ENCODE measurements at regions not wholly inside any gene's neighbourhood (a gene's known extent, or its start where the extent isn't known, plus 50 kb on each side); places are given as distances from the start of the nearest gene placed in this dataset.

GRCh38 chr5:82806513-82806912 is 270.7 kb downstream of the TMEM167A start (continued):
- no peak for TF ChIP-seq THAP12 (CRISPR knock-in tag; IDR thresholded peaks at IDR 0.05)
- no peak for TF ChIP-seq STAG1 (CRISPR knock-in tag; IDR thresholded peaks at IDR 0.05; ENCODE audit: borderline replicate concordance)
- no peak for TF ChIP-seq C11orf30 (IDR thresholded peaks at IDR 0.05; ENCODE audit: low read depth)
- no peak for TF ChIP-seq ZNF511 (CRISPR knock-in tag; IDR thresholded peaks at IDR 0.05)
- TF ChIP-seq MTA1 (IDR thresholded peaks at IDR 0.05; ENCODE audit: borderline replicate concordance) = no peak
- no peak for TF ChIP-seq ATF2 (CRISPR knock-in tag; IDR thresholded peaks at IDR 0.05)
- TF ChIP-seq HLTF (IDR thresholded peaks at IDR 0.05) = no peak
- TF ChIP-seq ZNF707 (CRISPR knock-in tag; conservative IDR thresholded peaks at IDR 0.05) = no peak
- TF ChIP-seq MAX (CRISPR knock-in tag; IDR thresholded peaks at IDR 0.05) = no peak
- no peak for TF ChIP-seq CBFA2T3 (IDR thresholded peaks at IDR 0.05)
- no peak for TF ChIP-seq SIN3A (IDR thresholded peaks at IDR 0.05; ENCODE audit: borderline replicate concordance in 2 of 2, control insufficient read depth in 1 of 2, low read depth in 2 of 2, low read length in 2 of 2)
- no peak for TF ChIP-seq HMBOX1 (IDR thresholded peaks at IDR 0.05)
